HG03354 (cell line): ENCODE measurements at regions not wholly inside any gene's neighbourhood (a gene's known extent, or its start where the extent isn't known, plus 50 kb on each side); places are given as distances from the start of the nearest gene placed in this dataset.

ENCODE experiments used
- ATAC-seq: cut with Tn5 transposase; IDR thresholded peaks from one replicate; pipeline ENCODE4 v1.9.1; 2021; ENCODE audit warnings: mild to moderate bottlenecking; ENCODE audit not compliant: unreplicated experiment, poor library complexity, severe bottlenecking

- ATAC-seq = no peak
These were observed 546.0 kb downstream of the ZNF804A start for GRCh38 chr2:185144159-185144919.

- no peak for ATAC-seq
These were observed 547.2 kb downstream of the ZNF804A start for GRCh38 chr2:185145316-185146121.

- ATAC-seq = no peak
These were observed 549.0 kb downstream of the ZNF804A start for GRCh38 chr2:185147361-185147760.

- ATAC-seq = no peak
These were observed 553.9 kb downstream of the ZNF804A start for GRCh38 chr2:185152186-185152585.

- no peak for ATAC-seq
These were observed 563.4 kb downstream of the ZNF804A start for GRCh38 chr2:185161701-185162100.

GRCh38 chr2:185174353-185174752 is 564.3 kb upstream of the FSIP2 start:
- ATAC-seq = no peak

- ATAC-seq = no peak
These were observed 558.9 kb upstream of the FSIP2 start for GRCh38 chr2:185179743-185180142.

- ATAC-seq = no peak
These were observed 556.7 kb upstream of the FSIP2 start for GRCh38 chr2:185181901-185182300.

- no peak for ATAC-seq
These were observed 553.6 kb upstream of the FSIP2 start for GRCh38 chr2:185185044-185185443.

- no peak for ATAC-seq
These were observed 551.2 kb upstream of the FSIP2 start for GRCh38 chr2:185187421-185187820.

- no peak for ATAC-seq
These were observed 549.9 kb upstream of the FSIP2 start for GRCh38 chr2:185188656-185189055.

- no peak for ATAC-seq
These were observed 537.5 kb upstream of the FSIP2 start for GRCh38 chr2:185201063-185201462.

- ATAC-seq = no peak
These were observed 536.2 kb upstream of the FSIP2 start for GRCh38 chr2:185202381-185202780.

- no peak for ATAC-seq
These were observed 535.6 kb upstream of the FSIP2 start for GRCh38 chr2:185202945-185203528.

GRCh38 chr2:185208261-185208660 is 530.3 kb upstream of the FSIP2 start:
- ATAC-seq = no peak

GRCh38 chr2:185215497-185215896 is 523.1 kb upstream of the FSIP2 start:
- no peak for ATAC-seq

GRCh38 chr2:185219981-185220380 is 518.6 kb upstream of the FSIP2 start:
- no peak for ATAC-seq

GRCh38 chr2:185222311-185222710 is 516.3 kb upstream of the FSIP2 start:
- ATAC-seq = no peak

- no peak for ATAC-seq
These were observed 511.2 kb upstream of the FSIP2 start for GRCh38 chr2:185227391-185227790.

GRCh38 chr2:185239491-185239890 is 499.1 kb upstream of the FSIP2 start:
- no peak for ATAC-seq

GRCh38 chr2:185240796-185241195 is 497.8 kb upstream of the FSIP2 start:
- ATAC-seq = no peak
